Activated naive CD4-positive, alpha-beta T cell treated with anti-CD3 and anti-CD28 coated beads, Interleukin-2, amount 50 U/mL, for 72 hours (primary cell): ENCODE measurements at regions not wholly inside any gene's neighbourhood (a gene's known extent, or its start where the extent isn't known, plus 50 kb on each side); places are given as distances from the start of the nearest gene placed in this dataset.

Experiments
- ATAC-seq, 2 donors: fragments of 150-1000 bp; cut with Tn5 transposase; 2 replicates each; pipeline ENCODE4 v1.10.0; 2021; ENCODE audit warnings: mild to moderate bottlenecking in 2 of 2, moderate library complexity in 2 of 2
- DNase-seq, 2 donors: peaks; one replicate each; pipeline ENCODE4 v3.0.0; 2021 to 2022; ENCODE audit warnings: low spot score in 2 of 2
- H3K27ac Mint-ChIP-seq, 2 donors: one replicate each; pipeline ENCODE4 v1.8.0; 2022; ENCODE audit warnings: mild to moderate bottlenecking in 2 of 2, mixed read lengths in 2 of 2
- H3K36me3 Mint-ChIP-seq, 2 donors: one replicate each; pipeline ENCODE4 v1.8.0; 2022; ENCODE audit warnings: mixed read lengths in 2 of 2
- H3K9me3 Mint-ChIP-seq, 2 donors: one replicate each; pipeline ENCODE4 v1.8.0; 2022; ENCODE audit warnings: mixed read lengths in 2 of 2

- Mint-ChIP-seq H3K36me3 (peaks cover 0 to 16% of the 10 kb centered on the region in 2 donors), H3K9me3 (peaks cover 5 to 17% of the 10 kb centered on the region in 2 donors), H3K27ac (no peak overlapping the region)
- DNase-seq = no peak
- ATAC-seq = no peak
Observed at GRCh38 chrX:39112143-39112542, 310.9 kb downstream of the MID1IP1 start.

- Mint-ChIP-seq H3K36me3 (peaks cover 0 to 11% of the 10 kb centered on the region in 2 donors), H3K9me3 (peaks cover 5 to 11% of the 10 kb centered on the region in 2 donors), H3K27ac (no peak overlapping the region)
- ATAC-seq (no peak), DNase-seq (no peak)
Observed at GRCh38 chrX:39115166-39115565, 313.9 kb downstream of the MID1IP1 start.

- H3K9me3 Mint-ChIP-seq = peaks cover under 1 to 1% of the 10 kb centered on the region in 2 donors
- H3K36me3 Mint-ChIP-seq = peaks cover 0 to 3% of the 10 kb centered on the region in 2 donors
- ATAC-seq (no peak), DNase-seq (no peak)
- no peak overlapping the region for H3K27ac Mint-ChIP-seq
Observed at GRCh38 chrX:39117101-39117500, 315.8 kb downstream of the MID1IP1 start.

- DNase-seq (no peak), ATAC-seq (no peak)
- Mint-ChIP-seq H3K36me3 (no peaks in the 10 kb centered on the region), H3K27ac (no peak overlapping the region), H3K9me3 (no peaks in the 10 kb centered on the region)
Observed at GRCh38 chrX:39121903-39122302, 320.6 kb downstream of the MID1IP1 start.

- Mint-ChIP-seq H3K36me3 (no peaks in the 10 kb centered on the region), H3K27ac (no peak overlapping the region), H3K9me3 (no peaks in the 10 kb centered on the region)
- no peak for DNase-seq
- no peak for ATAC-seq
Observed at GRCh38 chrX:39125834-39126233, 324.6 kb downstream of the MID1IP1 start.

- no peaks in the 10 kb centered on the region for H3K9me3 Mint-ChIP-seq
- peak in 1 of 2 donors; percentile 3 for DNase-seq
- no peak for ATAC-seq
- no peaks in the 10 kb centered on the region for H3K36me3 Mint-ChIP-seq
- no peak overlapping the region for H3K27ac Mint-ChIP-seq
Observed at GRCh38 chrX:39133971-39134370, 332.7 kb downstream of the MID1IP1 start.

- no peaks in the 10 kb centered on the region for H3K36me3 Mint-ChIP-seq
- no peaks in the 10 kb centered on the region for H3K9me3 Mint-ChIP-seq
- DNase-seq = no peak
- no peak for ATAC-seq
- no peak overlapping the region for H3K27ac Mint-ChIP-seq
Observed at GRCh38 chrX:39137363-39137954, 336.2 kb downstream of the MID1IP1 start.

- no peak for ATAC-seq
- Mint-ChIP-seq H3K36me3 (no peaks in the 10 kb centered on the region), H3K9me3 (no peaks in the 10 kb centered on the region), H3K27ac (no peak overlapping the region)
- DNase-seq = no peak
Observed at GRCh38 chrX:39140581-39140980, 339.3 kb downstream of the MID1IP1 start.

- DNase-seq = no peak
- no peaks in the 10 kb centered on the region for H3K36me3 Mint-ChIP-seq
- no peak for ATAC-seq
- H3K27ac Mint-ChIP-seq = no peak overlapping the region
- H3K9me3 Mint-ChIP-seq = no peaks in the 10 kb centered on the region
Observed at GRCh38 chrX:39144323-39144722, 343.1 kb downstream of the MID1IP1 start.

GRCh38 chrX:39144956-39145355 is 343.7 kb downstream of the MID1IP1 start:
- no peak for DNase-seq
- no peak for ATAC-seq
- H3K36me3 Mint-ChIP-seq = no peaks in the 10 kb centered on the region
- H3K27ac Mint-ChIP-seq = no peak overlapping the region
- H3K9me3 Mint-ChIP-seq = no peaks in the 10 kb centered on the region

- no peaks in the 10 kb centered on the region for H3K9me3 Mint-ChIP-seq
- ATAC-seq (no peak), DNase-seq (no peak)
- no peak overlapping the region for H3K27ac Mint-ChIP-seq
- no peaks in the 10 kb centered on the region for H3K36me3 Mint-ChIP-seq
Observed at GRCh38 chrX:39145859-39146258, 344.6 kb downstream of the MID1IP1 start.

GRCh38 chrX:39149761-39150160 is 348.5 kb downstream of the MID1IP1 start:
- no peaks in the 10 kb centered on the region for H3K9me3 Mint-ChIP-seq
- ATAC-seq (no peak), DNase-seq (peak in 1 of 2 donors; percentile 57)
- no peaks in the 10 kb centered on the region for H3K36me3 Mint-ChIP-seq
- no peak overlapping the region for H3K27ac Mint-ChIP-seq

- no peaks in the 10 kb centered on the region for H3K36me3 Mint-ChIP-seq
- no peak for ATAC-seq
- no peaks in the 10 kb centered on the region for H3K9me3 Mint-ChIP-seq
- no peak overlapping the region for H3K27ac Mint-ChIP-seq
- no peak for DNase-seq
Observed at GRCh38 chrX:39150220-39150619, 349.0 kb downstream of the MID1IP1 start.

GRCh38 chrX:39150621-39151020 is 349.4 kb downstream of the MID1IP1 start:
- DNase-seq = no peak
- no peak for ATAC-seq
- no peaks in the 10 kb centered on the region for H3K9me3 Mint-ChIP-seq
- no peak overlapping the region for H3K27ac Mint-ChIP-seq
- no peaks in the 10 kb centered on the region for H3K36me3 Mint-ChIP-seq

- H3K36me3 Mint-ChIP-seq = no peaks in the 10 kb centered on the region
- ATAC-seq (no peak), DNase-seq (peak in 1 of 2 donors; percentile 38)
- no peaks in the 10 kb centered on the region for H3K9me3 Mint-ChIP-seq
- H3K27ac Mint-ChIP-seq = no peak overlapping the region
Observed at GRCh38 chrX:39152106-39152649, 350.9 kb downstream of the MID1IP1 start.

GRCh38 chrX:39156051-39156450 is 354.8 kb downstream of the MID1IP1 start:
- DNase-seq (no peak), ATAC-seq (no peak)
- no peak overlapping the region for H3K27ac Mint-ChIP-seq
- no peaks in the 10 kb centered on the region for H3K9me3 Mint-ChIP-seq
- H3K36me3 Mint-ChIP-seq = no peaks in the 10 kb centered on the region

GRCh38 chrX:39157006-39157405 is 355.7 kb downstream of the MID1IP1 start:
- Mint-ChIP-seq H3K9me3 (no peaks in the 10 kb centered on the region), H3K36me3 (no peaks in the 10 kb centered on the region)
- ATAC-seq = no peak

GRCh38 chrX:39157796-39158195 is 356.5 kb downstream of the MID1IP1 start:
- ATAC-seq (no peak), DNase-seq (no peak)
- no peak overlapping the region for H3K27ac Mint-ChIP-seq
- H3K36me3 Mint-ChIP-seq = no peaks in the 10 kb centered on the region
- H3K9me3 Mint-ChIP-seq = no peaks in the 10 kb centered on the region

More at GRCh38 chrX:39157006-39157405, 355.7 kb downstream of the MID1IP1 start:
- DNase-seq = no peak
- no peak overlapping the region for H3K27ac Mint-ChIP-seq
